ENCODE measurements at regions not wholly inside any gene's neighbourhood (a gene's known extent, or its start where the extent isn't known, plus 50 kb on each side); places are given as distances from the start of the nearest gene placed in this dataset.

DNA sequence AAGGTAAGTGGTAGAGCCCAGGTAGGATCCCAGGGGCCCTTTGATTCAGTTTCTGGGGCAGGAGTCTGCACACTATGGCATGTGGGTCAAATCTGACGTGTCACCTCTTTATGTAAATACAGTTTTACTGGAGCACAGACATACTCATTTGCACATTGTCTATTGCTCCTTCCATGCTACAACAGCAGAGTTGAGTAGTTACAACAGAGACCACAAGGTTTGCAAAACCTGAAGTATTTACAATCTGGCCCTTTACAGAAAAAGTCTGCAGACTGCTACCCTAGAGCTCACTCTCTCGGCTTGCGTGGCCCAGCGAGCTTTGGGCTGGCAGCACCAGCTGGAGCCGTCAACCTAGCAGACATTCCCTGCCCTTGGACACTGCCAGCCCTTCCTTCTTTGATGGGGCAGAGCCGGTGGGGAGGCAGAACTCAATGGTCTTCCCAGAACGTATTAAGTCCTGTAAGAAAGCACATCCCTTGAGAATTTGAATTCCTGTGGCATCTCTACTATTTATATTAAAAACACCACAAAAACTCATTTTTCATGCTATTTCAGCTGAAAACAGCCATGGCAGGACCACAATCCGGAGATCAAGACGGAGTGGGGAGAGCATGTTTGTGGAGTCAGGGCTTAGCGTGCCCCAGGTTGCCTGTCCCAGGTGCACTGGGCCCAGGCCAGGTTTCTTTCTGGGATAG lies 133.1 kb upstream of the NUDT7 start:
- no peak overlapping the region for H3K27ac ChIP-seq
- H2AFZ ChIP-seq = no peak overlapping the region
- peaks cover 17% of the 10 kb centered on the region; the same call in 1 of the 2 replicates for H3K27me3 ChIP-seq (replicated peaks; ENCODE audit: insufficient read depth)
- no peaks in the 10 kb centered on the region for H3K79me2 ChIP-seq (ENCODE audit: insufficient read depth)
- no peaks in the 10 kb centered on the region for H3K9me3 ChIP-seq (ENCODE audit: low read depth)
- H3K4me3 ChIP-seq = no peak overlapping the region
- DNase-seq = no peak
- no peak overlapping the region for H3K9ac ChIP-seq
- H3K9me2 ChIP-seq (ENCODE audit: insufficient read depth) = no peaks in the 10 kb centered on the region
- no peaks in the 10 kb centered on the region for H3F3A ChIP-seq (ENCODE audit: insufficient read depth)
- TF ChIP-seq EZH2 (IDR thresholded peaks at IDR 0.05; ENCODE audit: insufficient read depth, poor library complexity, severe bottlenecking) = no peak
- no peak for TF ChIP-seq EZH2phosphoT487 (IDR thresholded peaks at IDR 0.05; ENCODE audit: insufficient read depth, low read depth)
- H3K36me3 ChIP-seq (ENCODE audit: low read depth) = no peaks in the 10 kb centered on the region
- in situ Hi-C loops (cut with MboI) = loop anchor here (5.0 kb wide), 1 partner anchor 347 kb away; no protein-coding TSS in a partner anchor
- no peaks in the 10 kb centered on the region for H3K4me1 ChIP-seq (ENCODE audit: insufficient read depth)
- no peaks in the 10 kb centered on the region for H4K20me1 ChIP-seq (ENCODE audit: insufficient read depth)
- no peak overlapping the region for H3K4me2 ChIP-seq (ENCODE audit: unreplicated experiment)
- 89 to 93% methylated on average over 10 of the region's 10 CpGs for WGBS, 2 experiments (ENCODE audit: low coverage in 1 of 2, low lambda C conversion rate in 2 of 2, missing lambda C conversion rate in 2 of 2)

DNA sequence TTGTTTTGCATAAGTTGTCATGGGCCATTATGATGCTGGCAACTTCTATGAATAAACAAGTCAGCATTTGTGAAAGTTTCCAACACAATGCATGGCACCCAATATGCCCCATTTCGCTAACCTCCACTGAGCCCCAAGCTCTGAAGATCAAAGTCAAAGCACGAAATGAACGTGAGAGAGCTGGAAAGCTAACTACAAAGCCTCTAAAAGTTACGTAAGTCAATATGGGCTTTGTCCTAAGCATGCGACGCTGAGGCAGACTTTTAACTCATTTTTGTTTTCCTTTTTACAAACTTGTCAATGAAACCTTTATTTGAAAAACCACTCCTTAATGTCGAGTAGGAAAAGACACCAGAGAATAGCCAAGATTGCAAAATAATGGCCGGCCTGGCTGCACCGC lies 131.6 kb upstream of the NUDT7 start:
- WGBS, 2 experiments (ENCODE audit: low coverage in 1 of 2, low lambda C conversion rate in 2 of 2, missing lambda C conversion rate in 2 of 2) = 91% methylated on average over 9 of the region's 9 CpGs
- Histone ChIP-seq H3K9me2 (ENCODE audit: insufficient read depth) (no peaks in the 10 kb centered on the region), H3K27me3 (replicated peaks; ENCODE audit: insufficient read depth) (peaks cover 26% of the 10 kb centered on the region), H3K4me2 (ENCODE audit: unreplicated experiment) (no peak overlapping the region), H3K36me3 (ENCODE audit: low read depth) (no peaks in the 10 kb centered on the region), H2AFZ (no peak overlapping the region), H3K4me3 (no peak overlapping the region), H4K20me1 (ENCODE audit: insufficient read depth) (no peaks in the 10 kb centered on the region), H3K27ac (no peak overlapping the region), H3K4me1 (ENCODE audit: insufficient read depth) (peaks cover 3% of the 10 kb centered on the region; the same call in 1 of the 2 replicates), H3K9me3 (ENCODE audit: low read depth) (no peaks in the 10 kb centered on the region), H3K9ac (no peak overlapping the region), H3F3A (ENCODE audit: insufficient read depth) (0 out of 2 replicates have a peak, but pooled peaks cover 4% of the 10 kb centered on the region), H3K79me2 (ENCODE audit: insufficient read depth) (no peaks in the 10 kb centered on the region)
- in situ Hi-C loops (cut with MboI) = no loop called here
- TF ChIP-seq EZH2 (IDR thresholded peaks at IDR 0.05; ENCODE audit: insufficient read depth, poor library complexity, severe bottlenecking) = no peak
- TF ChIP-seq EZH2phosphoT487 (IDR thresholded peaks at IDR 0.05; ENCODE audit: insufficient read depth, low read depth) = no peak
- DNase-seq = no peak

DNA sequence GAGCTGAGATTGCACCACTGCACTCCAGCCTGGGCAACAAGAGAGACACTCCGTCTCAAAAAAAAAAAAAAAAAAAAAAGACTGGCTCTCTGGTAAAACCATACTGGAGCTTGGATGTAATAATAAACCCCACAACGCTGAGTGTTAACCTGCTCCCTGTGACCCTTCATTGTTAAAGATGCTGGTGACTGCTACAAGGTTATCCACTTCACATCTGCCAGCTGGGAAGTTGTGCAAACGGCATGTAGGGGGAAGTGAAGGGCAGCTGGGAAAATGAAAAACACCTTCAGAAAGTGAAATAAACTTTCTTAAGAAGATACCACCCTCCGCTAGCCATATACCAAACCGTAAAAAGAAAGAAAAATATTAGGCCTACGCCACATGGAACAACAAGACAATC lies 131.0 kb upstream of the NUDT7 start:
- Histone ChIP-seq H3F3A (ENCODE audit: insufficient read depth) (peaks cover 9% of the 10 kb centered on the region; the same call in 1 of the 2 replicates), H4K20me1 (ENCODE audit: insufficient read depth) (no peaks in the 10 kb centered on the region), H3K36me3 (ENCODE audit: low read depth) (no peaks in the 10 kb centered on the region), H3K79me2 (ENCODE audit: insufficient read depth) (no peaks in the 10 kb centered on the region), H3K4me3 (no peak overlapping the region), H3K9me2 (ENCODE audit: insufficient read depth) (no peaks in the 10 kb centered on the region), H2AFZ (no peak overlapping the region), H3K9me3 (ENCODE audit: low read depth) (no peaks in the 10 kb centered on the region), H3K27me3 (replicated peaks; ENCODE audit: insufficient read depth) (peaks cover 25% of the 10 kb centered on the region), H3K9ac (no peak overlapping the region), H3K27ac (no peak overlapping the region), H3K4me2 (ENCODE audit: unreplicated experiment) (no peak overlapping the region), H3K4me1 (ENCODE audit: insufficient read depth) (peaks cover 9% of the 10 kb centered on the region)
- DNase-seq = no peak
- in situ Hi-C loops (cut with MboI) = no loop called here
- TF ChIP-seq EZH2 (IDR thresholded peaks at IDR 0.05; ENCODE audit: insufficient read depth, poor library complexity, severe bottlenecking) (no peak), EZH2phosphoT487 (IDR thresholded peaks at IDR 0.05; ENCODE audit: insufficient read depth, low read depth) (no peak)
- WGBS, 2 experiments (ENCODE audit: low coverage in 1 of 2, low lambda C conversion rate in 2 of 2, missing lambda C conversion rate in 2 of 2) = 79 to 90% methylated on average over 6 of the region's 6 CpGs

DNA sequence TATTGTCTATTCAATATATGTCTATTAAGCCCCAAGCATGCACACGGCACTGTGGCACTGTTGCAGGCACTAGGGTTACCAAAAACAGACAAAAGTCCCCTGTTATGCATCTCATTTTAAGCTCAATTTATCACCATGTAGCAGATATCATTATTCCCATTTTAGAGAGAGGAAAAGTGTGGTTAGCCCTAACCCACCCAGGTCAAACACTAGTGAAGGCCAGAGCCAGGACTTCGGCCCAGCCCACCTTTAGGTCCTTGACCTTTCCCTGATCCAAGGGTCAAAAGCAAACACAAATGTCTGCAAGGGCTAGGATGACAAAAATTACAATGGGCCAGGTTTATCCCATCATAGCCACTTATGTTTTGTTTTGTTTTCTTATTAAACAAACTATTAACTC lies 130.3 kb upstream of the NUDT7 start:
- no peak overlapping the region for H3K9ac ChIP-seq
- H3K4me3 ChIP-seq = no peak overlapping the region
- no peak overlapping the region for H2AFZ ChIP-seq
- TF ChIP-seq EZH2phosphoT487 (IDR thresholded peaks at IDR 0.05; ENCODE audit: insufficient read depth, low read depth) (no peak), EZH2 (IDR thresholded peaks at IDR 0.05; ENCODE audit: insufficient read depth, poor library complexity, severe bottlenecking) (no peak)
- in situ Hi-C loops (cut with MboI) = no loop called here
- no peak overlapping the region for H3K4me2 ChIP-seq (ENCODE audit: unreplicated experiment)
- H3K4me1 ChIP-seq (ENCODE audit: insufficient read depth) = peaks cover 14% of the 10 kb centered on the region
- H4K20me1 ChIP-seq (ENCODE audit: insufficient read depth) = no peaks in the 10 kb centered on the region
- peaks cover 20% of the 10 kb centered on the region for H3K27me3 ChIP-seq (replicated peaks; ENCODE audit: insufficient read depth)
- no peak overlapping the region for H3K27ac ChIP-seq
- no peaks in the 10 kb centered on the region for H3K36me3 ChIP-seq (ENCODE audit: low read depth)
- WGBS, 2 experiments (ENCODE audit: low coverage in 1 of 2, low lambda C conversion rate in 2 of 2, missing lambda C conversion rate in 2 of 2) = 77% methylated on average over 2 of the region's 2 CpGs
- H3K9me2 ChIP-seq (ENCODE audit: insufficient read depth) = no peaks in the 10 kb centered on the region
- no peak for DNase-seq
- no peaks in the 10 kb centered on the region for H3K79me2 ChIP-seq (ENCODE audit: insufficient read depth)
- no peaks in the 10 kb centered on the region for H3K9me3 ChIP-seq (ENCODE audit: low read depth)
- H3F3A ChIP-seq (ENCODE audit: insufficient read depth) = peaks cover 16% of the 10 kb centered on the region

All from GM23248 (cell line).